ENCODE measurements at regions not wholly inside any gene's neighbourhood (a gene's known extent, or its start where the extent isn't known, plus 50 kb on each side); places are given as distances from the start of the nearest gene placed in this dataset.

- DNase-seq: no peak
Observed at GRCh38 chr7:55623617-55624016, 51.3 kb upstream of the VOPP1 start.

GRCh38 chr7:55622241-55622640, 49.9 kb upstream of the VOPP1 start:
- no peak for DNase-seq

All from stimulated activated CD4-positive, alpha-beta T cell treated with anti-CD3 and anti-CD28 coated beads, Interleukin-12 subunit alpha, Interleukin-12 subunit beta, amount 100 ng/mL, for 4 hours (primary cell).